ENCODE measurements at regions not wholly inside any gene's neighbourhood (a gene's known extent, or its start where the extent isn't known, plus 50 kb on each side); places are given as distances from the start of the nearest gene placed in this dataset.

GRCh38 chr1:164498792-164499191, 60.2 kb upstream of the PBX1 start:
- TF ChIP-seq POLR2A (IDR thresholded peaks at IDR 0.05): no peak
- no peak for TF ChIP-seq CTCF (IDR thresholded peaks at IDR 0.05)

Data from testis (tissue), 2 donors.